ENCODE measurements at regions not wholly inside any gene's neighbourhood (a gene's known extent, or its start where the extent isn't known, plus 50 kb on each side); places are given as distances from the start of the nearest gene placed in this dataset.

DNA sequence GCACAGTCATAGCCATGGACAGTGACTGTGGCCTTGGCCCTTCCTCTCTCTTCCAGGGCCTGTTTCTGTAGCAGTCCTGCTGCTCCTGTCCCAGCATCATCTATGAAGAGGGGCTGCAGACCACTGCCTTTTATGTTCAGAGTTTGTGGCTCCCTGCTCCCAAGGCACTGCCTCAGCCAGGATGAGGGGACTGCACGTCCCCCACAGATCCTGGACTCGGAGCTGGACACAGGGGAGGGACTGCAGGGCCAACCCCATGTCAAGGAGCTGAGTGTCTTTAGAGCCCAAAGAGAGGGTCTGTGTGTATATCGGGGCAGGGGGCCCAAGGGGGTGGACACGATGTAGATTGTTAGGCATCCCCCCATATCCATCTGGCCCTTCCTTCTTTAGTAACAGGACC is 60.6 kb upstream of the DIO3 start:
- DNase-seq (ENCODE audit: extremely low read depth, low read depth) = no peak
- TF ChIP-seq, protein P1, sequence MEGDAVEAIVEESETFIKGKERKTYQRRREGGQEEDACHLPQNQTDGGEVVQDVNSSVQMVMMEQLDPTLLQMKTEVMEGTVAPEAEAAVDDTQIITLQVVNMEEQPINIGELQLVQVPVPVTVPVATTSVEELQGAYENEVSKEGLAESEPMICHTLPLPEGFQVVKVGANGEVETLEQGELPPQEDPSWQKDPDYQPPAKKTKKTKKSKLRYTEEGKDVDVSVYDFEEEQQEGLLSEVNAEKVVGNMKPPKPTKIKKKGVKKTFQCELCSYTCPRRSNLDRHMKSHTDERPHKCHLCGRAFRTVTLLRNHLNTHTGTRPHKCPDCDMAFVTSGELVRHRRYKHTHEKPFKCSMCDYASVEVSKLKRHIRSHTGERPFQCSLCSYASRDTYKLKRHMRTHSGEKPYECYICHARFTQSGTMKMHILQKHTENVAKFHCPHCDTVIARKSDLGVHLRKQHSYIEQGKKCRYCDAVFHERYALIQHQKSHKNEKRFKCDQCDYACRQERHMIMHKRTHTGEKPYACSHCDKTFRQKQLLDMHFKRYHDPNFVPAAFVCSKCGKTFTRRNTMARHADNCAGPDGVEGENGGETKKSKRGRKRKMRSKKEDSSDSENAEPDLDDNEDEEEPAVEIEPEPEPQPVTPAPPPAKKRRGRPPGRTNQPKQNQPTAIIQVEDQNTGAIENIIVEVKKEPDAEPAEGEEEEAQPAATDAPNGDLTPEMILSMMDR (IDR thresholded peaks at IDR 0.05; ENCODE audit: low read depth, low read length, missing control alignments) = no peak
- H3K4me3 ChIP-seq (replicated peaks; ENCODE audit: low read depth, low read length) = no peak overlapping the region

- TF ChIP-seq, protein P1 (IDR thresholded peaks at IDR 0.05; ENCODE audit: low read depth, low read length, missing control alignments) = no peak
- no peak overlapping the region for H3K4me3 ChIP-seq (replicated peaks; ENCODE audit: low read depth, low read length)
- DNase-seq (ENCODE audit: extremely low read depth, low read depth) = no peak
Measured at GRCh38 chr14:101501341-101501740, 60.0 kb upstream of the DIO3 start.

DNA sequence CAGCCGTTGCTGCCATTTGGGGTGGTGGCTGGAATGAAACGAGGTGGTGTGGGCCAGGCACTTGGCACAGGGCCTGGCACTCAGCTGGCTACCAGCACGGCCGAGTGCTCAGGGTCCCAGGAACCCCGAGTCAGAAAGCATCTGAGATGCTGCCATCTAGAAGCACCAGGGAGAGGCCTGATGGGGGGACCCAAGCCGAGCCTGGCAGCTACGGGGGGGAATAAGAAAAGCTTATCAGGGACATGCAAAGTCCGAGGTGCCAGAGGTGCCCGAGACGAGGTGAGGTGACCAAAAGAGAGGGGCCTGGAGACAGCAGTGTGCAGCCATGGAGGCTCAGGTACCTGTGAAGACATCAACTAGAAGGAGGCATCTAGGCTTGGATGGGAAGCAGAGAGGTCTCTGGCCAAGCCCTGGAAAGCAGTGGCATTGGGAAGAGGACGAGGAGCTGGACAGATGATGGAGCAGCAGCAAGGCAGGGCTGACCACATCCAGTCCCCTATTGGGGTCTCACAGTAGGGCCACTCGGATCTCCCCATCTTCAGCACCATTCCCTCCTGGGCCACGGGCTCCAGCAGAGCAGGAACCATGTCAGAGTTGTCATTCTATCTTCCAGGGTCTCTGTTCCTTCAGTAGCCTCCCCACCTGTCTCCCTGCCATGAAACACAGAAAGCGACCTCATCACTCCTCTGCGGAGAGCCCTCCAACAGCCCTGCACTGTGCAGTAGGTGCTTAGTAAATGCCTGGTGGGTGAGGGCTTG is 59.3 kb upstream of the DIO3 start:
- TF ChIP-seq, protein P1 (IDR thresholded peaks at IDR 0.05; ENCODE audit: low read depth, low read length, missing control alignments) = no peak
- H3K4me3 ChIP-seq (replicated peaks; ENCODE audit: low read depth, low read length) = no peak overlapping the region
- no peak for DNase-seq (ENCODE audit: extremely low read depth, low read depth)

DNA sequence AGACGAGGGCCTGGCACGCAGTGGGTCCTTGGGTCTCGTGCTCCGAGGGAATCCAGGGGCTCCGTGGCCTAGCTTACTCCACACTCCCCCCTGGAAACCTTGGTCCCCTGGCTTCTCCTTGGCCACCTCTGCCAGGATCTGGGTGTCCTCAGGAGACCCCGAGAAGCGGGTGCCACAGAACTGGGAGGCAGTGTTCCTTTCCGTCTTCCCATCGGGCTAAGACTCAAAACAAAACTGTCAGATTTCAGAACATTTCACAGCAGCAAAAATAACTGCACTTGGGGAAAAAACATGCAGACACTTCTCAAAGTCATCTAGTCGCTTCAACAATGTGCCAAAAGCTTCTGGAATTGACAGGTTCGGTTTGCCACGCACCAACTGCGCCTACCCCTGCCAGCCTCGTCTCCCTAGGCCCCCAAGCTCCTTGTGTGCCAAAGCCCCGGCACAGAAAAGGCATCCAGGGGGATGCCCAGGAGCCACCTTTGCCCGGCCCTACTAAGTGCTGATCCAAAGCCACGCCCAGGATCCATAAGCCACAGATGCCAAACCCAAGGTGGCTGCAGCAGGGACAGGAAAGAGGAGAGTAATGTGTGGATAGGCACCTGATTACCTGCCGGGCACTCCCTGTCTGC is 58.4 kb upstream of the DIO3 start:
- DNase-seq (ENCODE audit: extremely low read depth, low read depth) = no peak
- TF ChIP-seq, protein P1 (IDR thresholded peaks at IDR 0.05; ENCODE audit: low read depth, low read length, missing control alignments) = no peak
- no peak overlapping the region for H3K4me3 ChIP-seq (replicated peaks; ENCODE audit: low read depth, low read length)

DNA sequence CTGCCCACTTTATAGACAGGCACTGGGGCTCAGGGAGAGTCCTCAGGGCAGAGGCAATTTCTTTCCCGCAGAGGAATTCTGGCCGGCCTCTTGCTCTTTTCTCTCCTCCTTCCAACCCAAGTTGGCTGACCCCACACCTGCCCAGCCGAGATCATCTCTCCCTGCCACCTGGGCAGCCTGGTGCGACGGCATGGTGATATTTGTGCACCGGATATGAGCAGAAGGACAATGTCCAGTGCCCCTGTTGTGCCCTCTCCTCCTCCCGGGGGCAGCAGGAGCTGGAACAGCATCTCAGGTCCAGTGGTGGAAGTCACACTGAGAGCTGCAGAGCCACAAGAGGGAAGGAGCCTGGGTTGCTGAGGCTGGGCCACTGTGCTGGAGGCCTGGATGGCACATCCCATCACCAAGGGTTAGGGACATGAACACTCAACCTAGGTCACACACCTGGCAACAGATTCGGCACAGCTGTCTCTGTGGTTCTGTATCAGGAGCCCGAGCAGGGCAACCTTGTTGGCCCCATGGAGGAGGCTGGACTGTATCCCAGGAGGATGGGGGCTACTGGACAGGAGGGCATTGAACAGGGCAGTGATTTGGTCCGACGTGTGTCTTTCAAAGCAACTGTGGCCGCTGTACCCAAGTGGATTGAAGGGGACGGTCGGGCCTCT is 57.7 kb upstream of the DIO3 start:
- H3K4me3 ChIP-seq (replicated peaks; ENCODE audit: low read depth, low read length) = no peak overlapping the region
- TF ChIP-seq, protein P1 (IDR thresholded peaks at IDR 0.05; ENCODE audit: low read depth, low read length, missing control alignments) = no peak
- no peak for DNase-seq (ENCODE audit: extremely low read depth, low read depth)

GRCh38 chr14:101504096-101504948 is 57.0 kb upstream of the DIO3 start:
- no peak for DNase-seq (ENCODE audit: extremely low read depth, low read depth)
- TF ChIP-seq, protein P1 (IDR thresholded peaks at IDR 0.05; ENCODE audit: low read depth, low read length, missing control alignments) = no peak
- H3K4me3 ChIP-seq (replicated peaks; ENCODE audit: low read depth, low read length) = no peak overlapping the region

Data from HFF-Myc (cell line).